ENCODE measurements at regions not wholly inside any gene's neighbourhood (a gene's known extent, or its start where the extent isn't known, plus 50 kb on each side); places are given as distances from the start of the nearest gene placed in this dataset.

GRCh38 chr3:6605227-6605626 lies 255.7 kb upstream of the GRM7 start:
- ATAC-seq: no peak
- Mint-ChIP-seq H3K27ac (no peak overlapping the region), H3K9me3 (ENCODE audit: low read depth) (peaks cover 21% of the 10 kb centered on the region), H3K4me3 (no peak overlapping the region), H3K27me3 (no peaks in the 10 kb centered on the region), H3K36me3 (no peaks in the 10 kb centered on the region), H3K4me1 (no peaks in the 10 kb centered on the region)
- CTCF ChIA-PET: no interaction called here
- no peak for DNase-seq

GRCh38 chr3:6608843-6609242 lies 252.1 kb upstream of the GRM7 start:
- no peak overlapping the region for H3K4me3 Mint-ChIP-seq
- H3K27me3 Mint-ChIP-seq: no peaks in the 10 kb centered on the region
- H3K27ac Mint-ChIP-seq: no peak overlapping the region
- H3K36me3 Mint-ChIP-seq: no peaks in the 10 kb centered on the region
- no peak for DNase-seq
- ATAC-seq: no peak
- CTCF ChIA-PET: no interaction called here
- H3K4me1 Mint-ChIP-seq: no peaks in the 10 kb centered on the region
- H3K9me3 Mint-ChIP-seq (ENCODE audit: low read depth): peaks cover 18% of the 10 kb centered on the region

GRCh38 chr3:6612034-6612616 lies 248.8 kb upstream of the GRM7 start:
- Mint-ChIP-seq H3K27me3 (no peaks in the 10 kb centered on the region), H3K4me3 (no peak overlapping the region), H3K27ac (no peak overlapping the region), H3K9me3 (ENCODE audit: low read depth) (peaks cover 18% of the 10 kb centered on the region), H3K36me3 (no peaks in the 10 kb centered on the region), H3K4me1 (no peaks in the 10 kb centered on the region)
- DNase-seq: no peak
- no peak for ATAC-seq
- CTCF ChIA-PET: no interaction called here

DNA sequence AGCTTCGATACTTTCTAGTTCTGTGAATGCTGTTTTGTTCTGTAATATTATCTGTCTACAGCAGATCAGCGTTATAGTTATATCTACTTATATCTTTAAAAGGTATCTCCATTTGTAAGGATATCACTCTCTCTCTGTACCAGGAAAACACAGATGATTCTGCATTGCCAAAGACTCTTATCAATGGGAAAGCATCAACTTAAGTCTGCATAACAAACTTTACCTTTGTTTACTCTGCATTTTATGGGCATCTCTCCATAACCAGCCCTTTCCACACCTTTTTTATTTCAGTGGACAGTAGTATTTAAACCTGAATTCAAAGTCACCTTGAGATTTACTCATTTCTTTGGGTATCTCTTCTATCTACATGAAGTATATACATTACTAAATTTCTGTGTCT lies 238.7 kb upstream of the GRM7 start:
- H3K27me3 Mint-ChIP-seq: no peaks in the 10 kb centered on the region
- CTCF ChIA-PET: no interaction called here
- no peak overlapping the region for H3K4me3 Mint-ChIP-seq
- no peak for DNase-seq
- H3K36me3 Mint-ChIP-seq: no peaks in the 10 kb centered on the region
- no peaks in the 10 kb centered on the region for H3K4me1 Mint-ChIP-seq
- ATAC-seq: no peak
- H3K9me3 Mint-ChIP-seq (ENCODE audit: low read depth): peaks cover 3% of the 10 kb centered on the region
- H3K27ac Mint-ChIP-seq: no peak overlapping the region

GRCh38 chr3:6622712-6623111 lies 238.2 kb upstream of the GRM7 start:
- no peak for DNase-seq
- Mint-ChIP-seq H3K9me3 (ENCODE audit: low read depth) (peaks cover 3% of the 10 kb centered on the region), H3K27me3 (no peaks in the 10 kb centered on the region), H3K4me3 (no peak overlapping the region), H3K4me1 (no peaks in the 10 kb centered on the region), H3K27ac (no peak overlapping the region), H3K36me3 (no peaks in the 10 kb centered on the region)
- CTCF ChIA-PET: no interaction called here
- no peak for ATAC-seq

DNA sequence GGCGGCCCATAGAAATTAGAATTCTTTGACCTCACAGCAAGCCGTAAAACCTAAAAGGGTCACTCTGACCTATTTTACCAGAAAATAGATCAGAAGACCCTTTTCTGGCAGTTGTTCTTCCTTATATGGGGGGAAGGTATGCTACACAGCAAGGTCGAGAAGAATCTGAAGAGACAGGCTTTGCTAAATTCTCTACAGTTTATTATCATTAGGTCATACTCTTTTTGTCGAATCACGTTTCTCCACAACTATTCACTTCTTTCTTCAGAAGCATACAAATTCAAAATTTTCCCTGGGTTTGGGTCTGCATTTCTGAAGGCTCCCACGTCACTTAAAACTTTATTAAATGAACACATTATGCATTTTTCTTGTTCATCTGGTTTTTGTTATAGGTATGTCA lies 229.5 kb upstream of the GRM7 start:
- H3K4me3 Mint-ChIP-seq: no peak overlapping the region
- DNase-seq (no peak), ATAC-seq (no peak)
- peaks cover 2% of the 10 kb centered on the region for H3K9me3 Mint-ChIP-seq (ENCODE audit: low read depth)
- no peaks in the 10 kb centered on the region for H3K27me3 Mint-ChIP-seq
- H3K36me3 Mint-ChIP-seq: no peaks in the 10 kb centered on the region
- CTCF ChIA-PET: no interaction called here
- H3K4me1 Mint-ChIP-seq: no peaks in the 10 kb centered on the region
- no peak overlapping the region for H3K27ac Mint-ChIP-seq

DNA sequence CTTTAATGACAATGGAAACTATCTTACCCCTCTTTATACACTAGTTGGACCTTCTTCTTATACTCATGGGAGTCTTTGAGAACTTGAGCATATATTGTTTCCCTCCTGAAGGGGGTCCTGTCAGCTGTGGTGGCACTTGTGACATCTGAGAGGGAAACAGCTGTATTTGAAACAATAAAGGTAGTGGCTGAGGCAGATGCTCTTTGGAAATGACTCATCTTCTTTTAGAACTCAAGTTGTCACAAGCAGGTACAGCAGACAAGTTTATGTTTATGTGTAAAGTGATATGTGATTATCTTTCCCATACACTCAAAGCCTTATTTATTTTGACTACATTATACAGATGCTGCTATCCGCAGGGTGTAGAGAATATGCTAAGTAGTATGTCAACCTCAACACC lies 220.0 kb upstream of the GRM7 start:
- no peaks in the 10 kb centered on the region for H3K4me1 Mint-ChIP-seq
- CTCF ChIA-PET: no interaction called here

DNA sequence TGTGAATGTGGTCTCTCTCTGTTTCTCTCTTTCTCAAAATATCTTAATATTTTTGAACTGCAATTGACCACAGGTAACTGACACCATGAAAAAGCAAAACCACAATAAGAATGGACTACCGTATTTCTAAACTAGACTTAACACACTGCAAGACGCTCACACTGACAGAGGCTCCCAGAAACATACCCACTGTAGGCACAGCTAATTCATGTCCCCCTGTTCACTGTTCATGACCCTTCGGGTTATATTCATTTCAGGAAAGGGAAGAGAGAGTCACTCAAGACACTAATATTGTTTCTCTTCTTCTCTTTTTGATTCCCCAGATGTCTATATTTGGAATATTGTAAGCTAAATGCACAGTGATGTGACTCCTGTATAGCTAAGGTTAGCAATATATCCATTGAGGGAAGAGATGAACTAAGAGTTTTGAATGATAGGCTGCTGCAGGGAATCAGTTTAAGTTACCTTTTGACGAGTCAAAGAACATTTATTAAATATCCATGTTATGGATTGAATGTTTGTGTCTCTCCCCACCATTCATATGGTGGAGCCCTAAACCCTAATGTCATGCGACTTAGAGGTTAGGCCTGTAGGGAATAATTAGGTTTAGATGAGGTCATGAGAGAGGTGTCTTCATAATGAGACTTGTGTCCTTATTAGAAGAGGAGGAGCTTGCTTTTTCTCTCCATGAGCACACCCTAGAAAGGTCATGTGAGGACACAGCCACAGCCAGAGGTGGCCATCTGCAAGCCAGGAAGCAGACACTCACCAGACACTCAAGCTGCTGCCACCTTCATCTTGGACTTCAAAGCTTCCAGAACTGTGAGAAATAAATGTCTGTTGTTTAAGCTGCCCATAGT lies 216.6 kb upstream of the GRM7 start:
- H3K4me3 Mint-ChIP-seq: no peak overlapping the region
- H3K4me1 Mint-ChIP-seq: no peaks in the 10 kb centered on the region
- DNase-seq (no peak), ATAC-seq (no peak)
- peaks cover 7% of the 10 kb centered on the region for H3K9me3 Mint-ChIP-seq (ENCODE audit: low read depth)
- no peaks in the 10 kb centered on the region for H3K27me3 Mint-ChIP-seq
- CTCF ChIA-PET: no interaction called here
- no peak overlapping the region for H3K27ac Mint-ChIP-seq
- H3K36me3 Mint-ChIP-seq: no peaks in the 10 kb centered on the region

More for the DNA sequence above, 220.0 kb upstream of the GRM7 start:
- H3K27ac Mint-ChIP-seq: no peak overlapping the region
- H3K4me3 Mint-ChIP-seq: no peak overlapping the region
- ATAC-seq (no peak), DNase-seq (no peak)
- no peaks in the 10 kb centered on the region for H3K36me3 Mint-ChIP-seq
- no peaks in the 10 kb centered on the region for H3K27me3 Mint-ChIP-seq
- H3K9me3 Mint-ChIP-seq (ENCODE audit: low read depth): peaks cover 11% of the 10 kb centered on the region

- no peaks in the 10 kb centered on the region for H3K36me3 Mint-ChIP-seq
- no peak for ATAC-seq
- H3K27ac Mint-ChIP-seq: no peak overlapping the region
- peaks cover 24% of the 10 kb centered on the region for H3K9me3 Mint-ChIP-seq (ENCODE audit: low read depth)
- CTCF ChIA-PET: no interaction called here
- H3K27me3 Mint-ChIP-seq: no peaks in the 10 kb centered on the region
- H3K4me1 Mint-ChIP-seq: no peaks in the 10 kb centered on the region
- no peak overlapping the region for H3K4me3 Mint-ChIP-seq
- no peak for DNase-seq
Measured at GRCh38 chr3:6654670-6655069, 206.2 kb upstream of the GRM7 start.

GRCh38 chr3:6655275-6655674 lies 205.6 kb upstream of the GRM7 start:
- Mint-ChIP-seq H3K36me3 (no peaks in the 10 kb centered on the region), H3K4me1 (no peaks in the 10 kb centered on the region), H3K9me3 (ENCODE audit: low read depth) (peaks cover 24% of the 10 kb centered on the region), H3K27me3 (no peaks in the 10 kb centered on the region), H3K4me3 (no peak overlapping the region), H3K27ac (no peak overlapping the region)
- ATAC-seq (no peak), DNase-seq (no peak)
- CTCF ChIA-PET: no interaction called here

DNA sequence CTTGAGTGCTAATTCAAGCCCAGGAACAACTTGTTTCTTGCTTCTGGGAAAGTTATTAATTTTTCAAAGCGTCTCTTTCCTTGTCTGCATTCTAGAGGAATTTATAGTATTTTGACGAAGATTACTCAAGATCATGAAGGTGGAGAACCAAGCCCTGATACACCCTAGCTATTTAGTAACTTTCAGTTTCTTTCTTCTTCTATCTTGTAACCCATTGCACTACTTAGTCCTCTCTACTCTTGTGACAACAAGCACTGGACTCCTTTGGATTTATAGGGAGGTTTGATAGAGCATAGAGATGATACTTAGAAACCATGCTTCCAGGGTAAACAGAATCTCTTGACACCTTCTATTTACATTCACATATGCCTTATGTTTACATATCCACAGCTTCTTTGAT lies 203.3 kb upstream of the GRM7 start:
- Mint-ChIP-seq H3K4me1 (no peaks in the 10 kb centered on the region), H3K4me3 (no peak overlapping the region), H3K36me3 (no peaks in the 10 kb centered on the region), H3K27me3 (no peaks in the 10 kb centered on the region), H3K9me3 (ENCODE audit: low read depth) (peaks cover 25% of the 10 kb centered on the region), H3K27ac (no peak overlapping the region)
- no peak for ATAC-seq
- CTCF ChIA-PET: no interaction called here
- DNase-seq: no peak

GRCh38 chr3:6667354-6667753 lies 193.6 kb upstream of the GRM7 start:
- no peak overlapping the region for H3K27ac Mint-ChIP-seq
- H3K9me3 Mint-ChIP-seq (ENCODE audit: low read depth): peaks cover 13% of the 10 kb centered on the region
- no peak overlapping the region for H3K4me3 Mint-ChIP-seq
- CTCF ChIA-PET: no interaction called here
- DNase-seq: no peak
- no peaks in the 10 kb centered on the region for H3K36me3 Mint-ChIP-seq
- ATAC-seq: no peak
- no peaks in the 10 kb centered on the region for H3K27me3 Mint-ChIP-seq
- H3K4me1 Mint-ChIP-seq: no peaks in the 10 kb centered on the region

DNA sequence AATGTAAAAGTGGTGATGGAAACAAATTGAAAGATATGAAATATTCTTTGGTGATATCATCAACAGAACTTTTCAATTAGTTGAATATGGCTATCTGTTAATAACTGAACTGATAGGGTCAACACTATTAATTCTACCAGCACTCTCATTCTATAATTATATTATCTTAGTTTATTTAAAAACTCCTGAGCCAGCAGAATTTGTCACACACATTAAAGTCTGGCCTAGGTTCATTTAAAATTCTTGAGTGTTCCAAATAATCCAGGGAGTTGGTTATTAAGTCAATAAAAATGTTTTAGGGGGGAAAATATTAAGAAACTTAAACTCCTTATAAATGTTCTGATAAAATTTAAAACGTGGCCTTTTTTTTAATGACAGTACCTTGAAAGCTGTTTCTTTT lies 189.6 kb upstream of the GRM7 start:
- no peaks in the 10 kb centered on the region for H3K4me1 Mint-ChIP-seq
- H3K27me3 Mint-ChIP-seq: no peaks in the 10 kb centered on the region
- H3K36me3 Mint-ChIP-seq: no peaks in the 10 kb centered on the region
- DNase-seq (no peak), ATAC-seq (no peak)
- CTCF ChIA-PET: no interaction called here
- H3K27ac Mint-ChIP-seq: no peak overlapping the region
- H3K4me3 Mint-ChIP-seq: no peak overlapping the region
- peaks cover 13% of the 10 kb centered on the region for H3K9me3 Mint-ChIP-seq (ENCODE audit: low read depth)

DNA sequence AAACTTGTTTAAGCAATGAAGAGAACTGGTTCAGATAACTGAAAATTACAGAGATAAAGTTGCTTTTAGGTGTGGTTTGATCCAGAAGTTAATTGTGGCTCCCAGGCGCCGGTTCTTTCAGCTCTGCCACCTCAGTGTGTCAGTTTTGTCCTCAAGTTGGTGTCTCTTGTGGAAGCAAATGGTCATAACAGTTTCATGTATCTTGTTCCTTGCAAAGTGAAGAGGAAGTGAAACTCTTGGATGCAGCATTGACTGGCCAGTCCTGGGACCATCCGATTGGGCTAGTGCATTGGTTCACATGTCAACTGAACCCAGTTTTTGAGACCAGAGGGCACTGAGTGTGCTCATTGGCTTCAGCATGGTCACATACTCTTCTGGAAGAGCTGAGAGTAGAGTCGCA lies 181.4 kb upstream of the GRM7 start:
- Mint-ChIP-seq H3K27me3 (no peaks in the 10 kb centered on the region), H3K27ac (no peak overlapping the region), H3K36me3 (no peaks in the 10 kb centered on the region), H3K9me3 (ENCODE audit: low read depth) (peaks cover 15% of the 10 kb centered on the region), H3K4me1 (no peaks in the 10 kb centered on the region), H3K4me3 (no peak overlapping the region)
- DNase-seq (no peak), ATAC-seq (no peak)
- CTCF ChIA-PET: no interaction called here

Data from activated CD8-positive, alpha-beta memory T cell treated with anti-CD3 and anti-CD28 coated beads, Interleukin-2, amount 10 ng/mL, durations not matched to agents 7 days and 5 days (primary cell).